Central memory CD4-positive, alpha-beta T cell (primary cell): ENCODE measurements at regions not wholly inside any gene's neighbourhood (a gene's known extent, or its start where the extent isn't known, plus 50 kb on each side); places are given as distances from the start of the nearest gene placed in this dataset.

Experiments
- DNase-seq: peaks from one replicate; pipeline ENCODE4 v3.0.0; 2022

DNA sequence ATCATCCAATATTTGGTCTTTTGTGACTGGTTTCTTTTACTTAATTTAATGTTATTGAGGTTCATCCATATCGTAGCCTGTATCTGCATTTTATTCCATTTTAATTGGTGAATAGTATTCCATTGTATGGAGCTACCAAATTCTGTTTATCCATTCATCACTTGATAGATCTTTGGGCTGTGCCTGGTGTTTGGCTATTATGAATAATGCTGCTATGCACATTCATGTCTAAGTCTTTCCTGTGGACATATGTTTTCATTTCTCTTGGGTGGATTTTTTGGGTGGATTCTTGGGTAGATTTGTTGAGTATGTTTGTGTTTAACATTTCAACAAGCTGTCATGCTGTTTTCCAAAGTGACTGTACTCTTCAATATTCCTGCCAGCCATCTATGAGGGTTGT lies 52.5 kb upstream of the NEDD4L start:
- no peak for DNase-seq

DNA sequence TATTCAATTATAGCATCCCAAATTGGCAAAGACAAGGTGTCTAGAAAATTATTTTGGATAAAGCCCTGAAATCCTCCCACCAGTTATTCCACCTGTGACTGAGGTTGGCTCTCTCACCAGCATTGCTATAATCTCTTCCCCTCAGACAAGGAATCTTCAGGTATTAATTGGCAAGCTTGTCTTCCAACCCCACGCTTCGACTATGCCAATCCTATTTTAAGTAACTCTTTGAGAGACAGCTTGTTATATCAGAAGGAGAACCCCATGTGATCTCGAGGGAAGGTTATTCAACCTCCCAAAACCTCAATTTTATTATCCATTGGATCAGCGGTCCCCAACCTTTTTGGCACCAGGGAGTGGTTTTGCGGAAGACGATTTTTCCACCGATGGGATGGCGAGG lies 54.5 kb upstream of the NEDD4L start:
- DNase-seq = no peak

DNA sequence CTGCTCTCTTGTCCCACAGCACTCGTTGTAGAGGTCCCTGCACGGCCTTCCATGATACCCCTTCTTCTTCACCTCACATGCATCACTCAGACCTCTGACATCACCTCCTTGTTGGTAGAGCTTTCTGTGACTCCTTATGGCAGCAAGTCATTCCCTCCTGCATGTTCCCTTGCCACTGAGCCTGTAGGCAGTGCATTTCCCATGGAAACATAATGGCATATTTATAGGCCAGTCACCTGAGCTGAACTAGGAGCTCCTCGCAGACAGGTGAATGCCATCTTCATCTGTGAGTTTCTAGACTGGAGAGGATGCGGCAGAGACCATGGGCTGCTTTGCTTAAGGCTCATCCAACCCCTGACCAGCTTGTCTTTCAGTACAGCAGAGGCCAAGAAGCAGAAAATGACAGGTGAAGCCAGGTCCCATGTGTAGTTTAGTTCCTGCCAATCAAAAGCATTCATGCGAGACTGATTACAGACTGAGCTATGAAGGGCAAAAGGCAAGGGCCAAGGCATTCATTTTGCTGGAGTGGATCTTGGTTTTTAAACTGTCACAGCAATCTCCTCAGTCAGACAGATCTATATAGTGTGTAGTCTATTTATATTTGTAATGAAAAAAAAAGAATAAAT lies 59.4 kb upstream of the NEDD4L start:
- no peak for DNase-seq

DNA sequence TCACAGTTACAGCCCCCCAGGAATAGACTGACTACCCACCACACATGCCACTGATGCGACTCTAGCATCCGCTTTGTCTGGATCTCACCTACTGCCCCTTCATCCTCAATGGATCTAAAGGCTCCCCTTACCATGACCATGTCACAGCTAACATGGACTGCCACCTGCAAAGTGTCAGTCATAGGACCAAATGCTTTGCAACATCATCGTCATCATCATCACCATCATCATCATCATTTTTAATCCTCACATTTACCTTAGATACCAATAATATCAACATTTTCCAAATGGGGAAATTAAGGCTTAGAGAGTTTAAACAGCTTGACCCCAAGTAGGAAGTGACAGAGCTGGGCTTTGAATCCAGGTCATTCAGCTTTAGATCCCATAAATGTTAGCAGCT lies 60.1 kb upstream of the NEDD4L start:
- no peak for DNase-seq

DNA sequence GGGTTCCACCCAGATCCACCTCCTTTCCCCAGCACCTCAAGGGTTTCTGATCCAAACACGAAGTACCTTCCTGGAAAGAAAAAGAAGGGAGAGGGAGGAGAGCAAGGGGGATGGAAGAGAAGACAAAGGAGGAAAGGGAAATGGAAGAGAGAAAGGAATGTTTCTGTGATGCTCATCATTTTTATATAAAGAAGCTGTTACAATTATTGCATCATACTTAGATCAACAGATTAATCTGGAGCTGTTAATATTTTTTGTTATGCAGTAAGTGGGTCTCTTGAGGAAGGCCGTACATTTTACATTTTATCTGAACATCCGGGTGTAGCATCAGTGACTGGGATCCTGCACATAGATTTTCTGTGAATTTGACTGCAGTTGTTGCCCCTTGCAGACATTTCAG lies 60.6 kb upstream of the NEDD4L start:
- no peak for DNase-seq

DNA sequence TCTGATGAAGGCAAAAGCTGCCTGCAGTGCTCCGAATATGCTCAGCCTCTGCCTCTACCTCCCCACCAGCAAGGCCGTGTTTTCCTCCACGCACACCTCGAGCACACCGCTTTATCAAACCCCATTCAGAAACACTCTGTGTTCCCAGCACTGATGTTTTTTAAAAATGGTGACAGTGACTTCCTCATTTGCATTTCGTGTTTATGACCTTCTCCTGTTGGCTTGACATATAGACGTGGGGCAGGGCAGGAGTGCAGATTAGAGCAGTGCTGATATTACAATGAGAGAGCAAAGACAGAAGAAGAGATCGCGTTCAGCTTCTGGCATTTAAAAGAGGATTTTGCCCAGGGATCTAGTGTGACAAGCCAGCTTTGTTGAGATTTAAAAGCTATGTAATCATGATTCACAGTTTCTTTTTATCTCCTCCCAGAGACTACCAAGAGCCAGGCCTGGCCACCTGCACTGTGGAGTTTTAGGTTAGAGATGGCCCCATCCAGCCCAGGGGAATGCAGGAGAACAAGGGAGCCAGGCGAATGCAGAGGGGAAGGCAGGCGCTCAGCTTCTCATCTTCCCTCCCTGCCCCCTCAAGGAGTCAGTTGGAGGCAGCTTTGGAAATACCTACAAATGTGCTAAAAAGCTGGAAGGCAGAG lies 61.5 kb upstream of the NEDD4L start:
- no peak for DNase-seq

DNA sequence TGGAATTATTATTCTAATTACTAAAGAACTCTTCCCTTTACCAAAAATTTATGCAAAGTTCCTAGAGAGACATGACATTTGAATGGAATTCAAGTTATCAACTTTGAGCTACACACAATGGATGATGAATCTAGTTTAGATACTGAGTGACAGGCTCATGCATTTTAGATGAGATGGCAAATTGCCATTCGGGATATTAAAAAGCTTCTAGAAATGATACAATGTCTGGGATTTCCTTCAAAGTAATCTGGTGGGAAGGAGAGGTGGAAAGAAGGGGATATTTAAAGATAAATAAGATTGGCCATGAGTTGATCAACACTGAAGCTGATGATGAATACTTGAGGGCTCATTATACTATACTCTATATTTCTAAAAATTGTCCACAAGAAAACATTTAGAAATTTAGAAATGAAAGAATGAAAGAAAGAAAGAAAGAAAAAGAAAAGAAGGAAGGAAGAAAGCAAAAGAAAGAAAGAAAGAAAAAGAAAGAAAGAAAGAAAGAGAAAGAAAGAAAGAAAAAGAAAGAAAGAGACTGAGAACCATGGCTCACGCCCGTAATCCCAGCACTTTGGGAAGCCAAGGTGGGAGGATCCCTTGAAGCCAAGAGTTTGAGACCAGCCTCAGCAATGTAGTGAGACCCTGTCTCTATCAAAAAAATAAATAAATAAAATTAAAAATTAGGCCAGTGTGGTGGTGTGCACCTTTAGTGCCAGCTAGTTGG lies 62.6 kb upstream of the NEDD4L start:
- no peak for DNase-seq

DNA sequence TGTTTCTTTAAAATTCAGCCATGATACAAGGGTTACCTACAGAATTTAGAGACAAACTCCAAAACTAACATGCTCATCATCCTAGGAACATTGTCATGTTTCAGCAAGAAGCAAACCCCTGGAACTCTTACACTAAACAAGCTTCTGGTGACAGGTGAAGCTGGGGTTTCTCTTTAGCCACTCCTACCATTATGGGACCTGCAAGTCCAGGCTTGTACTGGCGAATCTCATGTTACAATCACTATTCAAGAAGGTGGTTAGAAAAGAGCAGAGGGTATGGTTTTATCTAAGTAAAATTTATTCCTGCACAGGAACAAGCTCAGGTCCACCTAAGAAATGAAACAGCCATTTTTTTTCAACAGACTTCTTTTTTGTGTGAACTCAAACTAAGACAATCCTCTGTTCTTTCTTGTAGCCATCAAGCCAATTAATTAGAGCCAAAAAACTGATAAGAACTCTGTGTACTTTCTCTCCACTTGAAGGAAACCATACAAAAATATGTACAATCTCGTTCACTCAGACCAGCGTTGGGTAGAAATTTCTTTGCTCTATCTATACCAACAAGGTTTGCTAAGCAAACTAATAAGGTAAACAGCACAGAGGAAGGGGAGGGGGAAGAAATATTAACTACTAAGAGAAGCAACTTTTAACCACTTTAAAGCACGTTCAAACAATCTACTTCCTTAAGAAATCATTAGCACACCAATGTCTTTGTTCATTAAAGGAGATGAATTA lies 63.3 kb upstream of the NEDD4L start:
- no peak for DNase-seq

DNA sequence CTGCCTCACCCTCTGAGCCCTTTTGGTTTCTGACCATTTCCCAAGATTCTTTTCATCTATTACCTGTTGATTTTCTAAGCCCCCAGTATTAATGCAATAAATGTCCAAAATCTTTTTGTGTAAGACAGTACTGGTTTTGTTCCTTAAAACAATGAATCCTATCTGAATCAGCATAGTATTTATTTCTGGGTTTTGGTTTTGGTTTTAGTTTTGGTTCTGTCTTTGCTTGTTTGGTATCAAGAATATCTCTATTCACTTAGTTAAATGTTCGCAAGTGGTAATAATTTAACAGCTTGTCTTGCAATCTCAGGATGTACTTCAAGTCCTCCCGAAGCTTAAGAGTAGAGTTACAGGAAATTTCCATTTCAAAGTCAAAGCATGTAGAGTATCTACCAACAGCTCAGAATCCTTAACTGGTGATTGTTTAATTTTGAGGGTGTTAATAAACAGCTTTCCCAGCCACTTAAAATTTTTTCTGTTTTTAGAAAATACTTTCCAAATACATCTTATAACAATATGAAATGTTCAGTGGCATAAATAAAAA lies 67.7 kb upstream of the NEDD4L start:
- DNase-seq = no peak

DNA sequence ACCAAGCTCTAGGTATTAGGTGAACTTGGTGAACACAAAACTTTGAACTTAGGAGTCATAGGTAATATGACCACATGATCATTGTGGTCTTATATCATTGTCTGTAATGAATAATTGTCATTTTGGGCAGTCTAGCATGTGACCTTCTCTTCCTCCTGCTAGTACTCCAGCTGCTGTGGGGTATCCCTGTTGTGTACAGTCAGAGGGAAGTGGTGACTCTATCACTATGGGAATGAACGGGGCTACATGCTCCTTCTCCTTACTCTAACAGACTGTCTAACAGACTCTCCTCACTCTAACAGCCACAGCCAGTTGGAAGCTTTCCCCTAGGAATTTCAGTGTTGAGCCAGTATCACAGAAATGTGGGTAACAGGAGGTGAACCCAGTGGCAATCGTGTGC lies 68.2 kb upstream of the NEDD4L start:
- DNase-seq = no peak

DNA sequence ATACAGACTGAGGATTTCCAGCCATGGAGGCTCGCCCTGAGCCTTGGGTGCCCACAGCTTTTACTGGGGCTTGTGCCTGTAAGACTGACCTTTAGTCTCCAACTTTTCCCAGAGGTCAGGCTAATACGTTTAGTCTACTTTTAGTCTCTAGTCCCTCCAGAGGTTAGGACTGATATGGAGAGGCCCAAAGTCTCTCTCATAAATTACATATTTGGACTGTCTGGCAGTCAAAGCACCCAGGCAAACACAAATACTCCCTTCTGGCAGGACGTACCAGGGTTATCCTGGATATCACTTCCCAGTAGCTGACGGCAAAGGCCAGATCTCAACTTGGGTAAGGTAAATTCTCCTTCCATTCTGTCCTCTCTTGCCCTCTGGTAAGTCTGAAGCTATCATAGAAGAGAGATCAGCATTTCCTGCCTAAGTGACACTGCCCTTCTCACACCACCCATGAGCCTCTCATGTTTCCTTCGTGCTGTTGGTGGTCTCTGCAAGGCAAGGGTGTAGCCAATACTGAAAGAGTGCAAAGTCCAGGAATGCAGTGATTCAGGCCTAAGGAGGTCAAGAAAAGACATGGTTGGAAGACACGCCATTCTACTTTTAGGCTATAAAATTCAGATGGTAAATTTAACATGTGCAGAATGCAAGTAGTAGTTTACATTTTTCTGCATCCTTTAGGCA lies 69.3 kb upstream of the NEDD4L start:
- no peak for DNase-seq

DNA sequence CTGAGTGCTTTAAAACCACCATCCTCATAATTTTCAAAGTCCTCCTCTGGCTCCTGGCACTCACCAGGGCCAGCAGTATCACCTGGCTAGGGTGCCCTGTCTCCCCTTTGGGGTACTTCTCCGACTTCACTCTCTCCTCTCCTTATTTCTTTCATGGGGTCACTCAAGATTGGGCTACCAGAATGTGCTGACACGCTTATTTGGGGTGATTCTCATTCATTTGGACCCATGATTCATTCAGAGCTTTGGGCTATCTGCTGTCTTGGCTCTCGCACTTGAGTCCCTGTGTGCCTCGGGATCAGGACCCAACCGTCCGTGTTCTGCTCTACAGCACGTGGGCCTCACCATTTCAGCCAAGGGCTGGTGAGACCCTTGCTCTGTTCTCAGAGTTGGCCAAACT lies 70.1 kb upstream of the NEDD4L start:
- no peak for DNase-seq

DNA sequence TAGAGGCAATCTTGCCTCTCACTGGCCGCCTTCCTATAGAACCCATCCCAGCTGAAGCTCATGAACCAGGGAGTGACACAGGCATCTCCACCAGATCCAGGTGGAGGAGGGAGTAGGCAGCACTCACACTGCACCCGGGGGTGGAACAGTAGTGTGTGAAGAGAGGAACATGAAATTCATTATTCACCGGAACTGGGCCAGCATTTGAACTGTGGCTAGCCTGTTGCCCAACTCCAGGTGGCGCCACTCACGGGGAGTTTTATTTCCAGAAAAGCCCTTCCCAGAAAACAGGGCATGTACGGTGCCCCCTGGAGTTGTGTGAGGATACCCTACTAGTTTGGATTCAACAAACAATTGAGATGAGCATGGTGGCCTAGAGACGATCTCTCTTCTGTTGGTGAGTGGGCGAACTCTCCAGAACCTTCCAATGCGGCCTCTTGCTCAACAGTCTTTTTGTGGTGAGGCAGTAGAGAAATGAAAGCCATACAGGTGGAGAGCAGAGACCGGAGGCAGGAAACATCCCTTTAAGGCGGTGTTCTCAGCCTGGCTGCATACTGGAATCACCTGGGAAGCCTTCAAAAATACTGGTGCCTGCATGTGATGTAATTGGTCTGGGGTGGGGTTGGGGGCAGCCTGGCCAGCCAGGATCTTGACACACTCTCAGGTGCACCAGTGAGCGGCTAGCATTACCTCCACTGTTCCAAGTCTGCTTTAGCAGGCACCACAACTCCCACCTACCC lies 73.5 kb upstream of the NEDD4L start:
- no peak for DNase-seq

DNA sequence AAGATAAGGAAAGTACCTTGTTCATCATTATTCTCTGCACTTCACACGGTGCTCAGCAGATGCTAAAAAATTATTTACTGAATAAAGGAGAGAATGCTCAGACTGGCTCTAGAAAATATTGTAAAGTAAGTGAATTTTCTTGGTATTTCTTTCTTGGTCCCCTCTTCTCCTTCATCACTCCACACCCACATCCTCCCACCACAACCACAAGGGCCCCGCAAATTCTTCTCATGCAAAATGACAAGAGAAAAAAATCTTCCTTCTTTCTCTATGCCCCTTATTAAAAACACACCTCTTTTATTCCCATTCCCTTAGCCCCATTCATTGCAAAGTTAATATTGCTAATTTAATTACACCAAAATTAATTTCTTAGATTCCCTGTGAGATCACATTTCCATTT lies 74.2 kb upstream of the NEDD4L start:
- DNase-seq = no peak

DNA sequence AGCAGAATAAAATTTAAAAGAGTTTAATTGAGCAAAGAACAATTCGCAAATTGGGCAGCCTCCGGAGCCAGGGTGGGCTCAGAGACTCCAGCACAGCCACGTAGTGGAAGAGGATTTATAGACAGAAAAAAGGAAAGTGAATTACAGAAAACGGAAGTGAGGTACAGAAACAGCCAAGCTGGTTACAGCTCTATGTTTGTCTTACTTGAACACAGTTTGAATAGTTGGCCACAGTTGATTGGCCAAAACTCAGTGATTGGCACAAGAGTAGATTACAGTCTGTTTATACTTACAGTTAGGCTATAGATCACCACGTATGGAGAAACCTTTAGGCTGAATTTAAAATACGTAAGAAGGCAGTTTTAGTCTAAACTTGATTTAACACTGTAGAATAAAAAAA lies 78.8 kb upstream of the NEDD4L start:
- DNase-seq = no peak

DNA sequence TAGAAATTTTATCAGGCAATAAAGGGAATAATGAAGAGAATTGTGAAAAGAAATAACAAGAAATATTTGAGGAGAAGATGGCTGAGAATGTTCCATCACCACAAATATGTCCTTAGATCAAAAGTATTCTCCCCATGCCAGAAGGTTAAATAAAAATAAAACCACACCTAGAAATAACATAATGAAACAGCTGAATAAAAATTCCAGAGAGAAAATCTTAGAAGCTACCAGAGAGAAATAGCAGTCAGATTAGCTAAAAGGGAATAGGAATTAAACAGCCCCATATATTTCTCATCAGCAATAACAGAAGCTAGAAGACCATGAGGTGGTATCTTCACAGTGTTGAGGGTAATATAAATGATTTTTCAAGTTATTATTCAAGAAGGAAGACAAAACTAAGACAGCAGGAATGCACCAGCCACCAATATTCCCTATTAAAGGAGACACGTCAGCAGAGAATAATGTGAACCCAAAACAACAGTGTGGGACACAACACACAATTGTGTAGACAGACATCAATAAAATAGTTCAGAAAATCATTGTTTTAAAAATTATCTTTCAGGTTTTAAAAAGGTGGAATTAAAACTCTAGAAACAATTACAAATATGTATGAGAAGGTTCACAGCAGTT lies 82.0 kb upstream of the NEDD4L start:
- DNase-seq = no peak

DNA sequence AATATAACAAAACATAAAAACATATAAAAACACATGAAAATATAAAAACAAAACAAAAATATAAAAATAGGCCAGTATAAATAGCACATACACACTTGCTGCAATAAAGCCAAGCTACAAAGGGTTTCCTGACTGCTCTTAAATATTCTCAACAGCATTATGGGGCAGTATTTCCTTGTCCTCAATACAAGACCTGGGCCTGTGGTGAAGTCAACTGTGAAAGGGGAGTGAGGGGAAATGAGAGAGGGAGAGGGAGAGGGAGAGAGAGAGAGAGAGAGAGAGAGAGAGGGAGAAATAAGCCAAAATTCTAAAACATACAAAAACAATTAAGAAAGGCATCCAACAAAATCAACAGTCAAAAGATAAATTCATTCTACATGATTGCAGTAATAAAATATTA lies 82.6 kb upstream of the NEDD4L start:
- no peak for DNase-seq

DNA sequence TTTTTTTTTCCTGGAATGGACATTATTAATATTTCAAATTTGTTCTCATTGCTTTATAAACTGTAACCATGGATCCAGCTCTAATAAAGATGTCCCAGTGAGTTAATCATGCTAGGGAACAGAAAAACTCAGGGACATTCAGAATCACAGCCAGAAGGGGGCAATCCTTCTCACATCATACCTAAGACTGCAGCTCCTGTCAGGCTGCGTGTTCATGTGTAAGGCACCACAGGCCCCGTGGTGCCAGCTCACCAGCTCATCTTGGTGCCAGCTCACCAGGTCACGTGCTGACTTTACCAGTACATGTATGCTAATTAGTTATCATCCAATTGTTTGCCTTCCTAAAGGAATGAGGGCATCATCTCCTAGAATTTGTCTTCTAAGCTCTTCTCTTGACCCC lies 84.7 kb upstream of the NEDD4L start:
- DNase-seq = no peak

DNA sequence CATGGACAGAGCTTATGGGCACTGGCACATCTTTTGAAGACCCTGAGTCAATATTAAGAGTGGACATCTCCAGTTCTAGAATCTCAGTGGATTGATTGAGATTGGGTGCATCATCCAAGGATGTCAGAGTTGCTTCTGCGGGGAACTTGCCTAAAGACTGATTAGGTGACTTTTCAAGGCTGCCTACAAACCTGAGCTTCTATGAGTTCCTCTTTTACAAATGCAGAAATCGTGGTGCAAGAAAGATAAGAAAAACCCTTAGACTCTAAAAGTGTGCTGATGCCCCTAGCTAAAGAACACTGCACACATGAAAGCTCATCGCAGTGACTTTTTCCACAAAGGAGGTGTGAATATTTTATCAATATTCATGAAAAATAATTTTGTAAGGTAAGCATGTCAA lies 86.8 kb upstream of the NEDD4L start:
- no peak for DNase-seq

DNA sequence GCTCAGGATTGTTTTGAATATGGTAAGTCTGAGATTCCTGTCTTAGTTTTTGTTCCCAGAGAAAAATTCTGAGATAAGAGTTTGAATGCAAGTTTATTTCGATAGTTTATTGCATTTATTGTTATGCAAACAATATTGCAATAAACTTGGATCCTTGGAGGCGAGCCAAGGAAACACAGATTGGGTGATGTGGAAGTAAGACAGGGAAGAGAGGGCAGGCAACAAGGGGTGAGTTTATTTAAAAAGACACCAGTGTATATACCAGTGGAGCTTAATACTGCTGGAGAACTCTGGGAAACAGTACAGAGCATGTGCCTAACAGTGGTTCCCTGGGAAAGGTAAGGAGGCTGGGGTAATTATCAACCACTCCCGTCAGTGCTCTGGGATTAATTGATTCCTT lies 87.5 kb upstream of the NEDD4L start:
- DNase-seq = no peak

DNA sequence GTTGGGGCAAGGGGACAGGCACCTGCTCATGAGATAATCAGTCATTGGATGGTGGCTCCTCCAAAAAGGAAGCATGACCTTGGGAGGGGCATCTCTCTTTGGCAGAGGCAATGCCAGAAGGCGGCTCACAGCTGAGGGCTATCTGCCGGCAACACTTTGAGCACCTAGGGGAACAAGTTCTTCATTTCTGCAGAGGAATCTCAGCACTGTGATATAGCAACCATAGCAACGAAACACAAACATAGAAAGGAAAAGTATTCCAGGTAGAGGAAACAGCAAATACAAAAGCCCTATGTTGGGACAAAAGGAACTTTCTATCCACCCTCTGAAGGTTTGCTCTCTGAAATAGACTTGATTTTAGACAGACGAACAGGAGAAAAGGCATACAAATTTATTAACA lies 89.1 kb upstream of the NEDD4L start:
- DNase-seq = no peak

DNA sequence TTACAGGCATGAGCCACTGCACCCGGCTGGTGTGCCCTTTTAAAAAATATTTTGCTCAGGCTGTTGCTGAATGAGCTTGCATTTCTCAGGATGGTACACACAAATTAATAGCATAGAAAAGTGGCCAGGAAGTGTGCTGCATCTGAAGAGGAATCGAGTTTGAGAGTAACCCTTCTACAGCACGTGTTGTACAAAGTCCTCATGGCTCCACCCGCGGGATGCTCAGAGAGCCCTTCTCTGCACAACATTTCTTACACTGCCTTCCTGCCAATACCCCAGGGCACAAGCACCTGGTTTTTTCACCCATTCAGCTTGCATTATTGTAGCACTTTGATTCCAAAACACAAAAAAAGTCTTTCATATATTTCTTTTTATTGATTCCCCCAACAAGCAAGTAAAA lies 90.1 kb upstream of the NEDD4L start:
- DNase-seq = no peak
